Suprapubic skin (tissue), 3 donors: ENCODE measurements at regions not wholly inside any gene's neighbourhood (a gene's known extent, or its start where the extent isn't known, plus 50 kb on each side); places are given as distances from the start of the nearest gene placed in this dataset.

Source experiments
- POLR2AphosphoS5 ChIP-seq, 3 donors: sonication (generic); formaldehyde crosslinking; IDR thresholded peaks; one replicate each; pipeline ENCODE4 v1.6.1; 2017; ENCODE audit warnings: antibody characterized with exemption in 3 of 3
- TF ChIP-seq, protein P1 (sequence below), 2 donors: fragments of 200-600 bp in 1 of 2; fragments of 450-650 bp in 1 of 2; sonication (generic) in 1 of 2; IDR thresholded peaks; one replicate each; pipeline ENCODE4 v1.5.1; 2016 to 2019; ENCODE audit warnings: antibody characterized with exemption in 2 of 2, mild to moderate bottlenecking in 1 of 2, moderate library complexity in 1 of 2

DNA sequence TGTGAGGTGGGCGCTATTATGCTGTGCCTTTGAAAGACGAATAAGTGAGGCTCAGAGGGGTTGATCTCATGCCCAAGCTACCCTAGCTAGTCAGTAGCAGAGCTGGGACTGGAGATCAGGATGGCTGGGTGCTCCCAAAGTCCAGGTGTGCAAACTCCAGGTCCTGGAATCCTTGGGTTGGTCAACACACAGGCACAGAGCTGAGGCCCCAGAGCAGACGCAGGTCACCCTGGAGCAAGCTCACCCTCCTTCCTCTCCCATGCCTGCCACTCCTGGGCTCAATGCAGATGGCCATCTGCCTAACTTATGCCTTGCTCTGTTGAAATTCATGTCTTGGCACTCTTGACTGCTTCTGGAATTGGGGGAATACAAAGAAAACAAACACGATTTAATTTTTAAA, 587.2 kb downstream of the PTPRU start:
- TF ChIP-seq, protein P1, sequence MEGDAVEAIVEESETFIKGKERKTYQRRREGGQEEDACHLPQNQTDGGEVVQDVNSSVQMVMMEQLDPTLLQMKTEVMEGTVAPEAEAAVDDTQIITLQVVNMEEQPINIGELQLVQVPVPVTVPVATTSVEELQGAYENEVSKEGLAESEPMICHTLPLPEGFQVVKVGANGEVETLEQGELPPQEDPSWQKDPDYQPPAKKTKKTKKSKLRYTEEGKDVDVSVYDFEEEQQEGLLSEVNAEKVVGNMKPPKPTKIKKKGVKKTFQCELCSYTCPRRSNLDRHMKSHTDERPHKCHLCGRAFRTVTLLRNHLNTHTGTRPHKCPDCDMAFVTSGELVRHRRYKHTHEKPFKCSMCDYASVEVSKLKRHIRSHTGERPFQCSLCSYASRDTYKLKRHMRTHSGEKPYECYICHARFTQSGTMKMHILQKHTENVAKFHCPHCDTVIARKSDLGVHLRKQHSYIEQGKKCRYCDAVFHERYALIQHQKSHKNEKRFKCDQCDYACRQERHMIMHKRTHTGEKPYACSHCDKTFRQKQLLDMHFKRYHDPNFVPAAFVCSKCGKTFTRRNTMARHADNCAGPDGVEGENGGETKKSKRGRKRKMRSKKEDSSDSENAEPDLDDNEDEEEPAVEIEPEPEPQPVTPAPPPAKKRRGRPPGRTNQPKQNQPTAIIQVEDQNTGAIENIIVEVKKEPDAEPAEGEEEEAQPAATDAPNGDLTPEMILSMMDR (IDR thresholded peaks at IDR 0.05) = no peak
- TF ChIP-seq POLR2AphosphoS5 (IDR thresholded peaks at IDR 0.05) = no peak
